ENCODE measurements at regions not wholly inside any gene's neighbourhood (a gene's known extent, or its start where the extent isn't known, plus 50 kb on each side); places are given as distances from the start of the nearest gene placed in this dataset.

DNA sequence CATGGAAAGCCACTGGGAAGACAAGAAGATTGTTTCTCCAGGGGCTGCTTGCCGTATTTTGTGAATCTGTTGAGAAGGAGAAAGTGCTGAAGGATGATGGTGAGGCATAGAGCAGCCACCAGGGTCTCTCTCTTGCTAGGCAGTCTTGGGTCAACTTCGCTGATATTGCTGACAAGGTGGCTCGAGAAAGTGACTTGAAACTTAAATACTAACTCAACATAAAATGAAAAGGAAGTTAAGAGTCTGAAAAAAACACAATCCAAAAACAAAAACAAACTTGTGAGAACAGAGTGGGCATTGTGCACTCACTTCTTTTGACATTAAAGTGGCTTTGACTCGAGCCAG, 90.1 kb downstream of the CHST2 start:
- H3K4me3 ChIP-seq, result no peak overlapping the region
- DNase-seq, result no peak
- 61 to 69% (median 68%) methylated on average over 4 of the region's 4 CpGs for WGBS, 4 donors
- H3K9me3 ChIP-seq, result peaks cover 0 to 2% (median 0%) of the 10 kb centered on the region in 12 donors
- peaks cover 0 to 3% (median 0%) of the 10 kb centered on the region in 9 donors for H3K27me3 ChIP-seq
- H3K36me3 ChIP-seq, result no peaks in the 10 kb centered on the region
- H3K4me1 ChIP-seq, result peaks cover 0 to 6% (median 0%) of the 10 kb centered on the region in 12 donors
- intact Hi-C loops (cut with DNase I), result no loop called here
- no peak for ATAC-seq
- TF ChIP-seq, protein P1, sequence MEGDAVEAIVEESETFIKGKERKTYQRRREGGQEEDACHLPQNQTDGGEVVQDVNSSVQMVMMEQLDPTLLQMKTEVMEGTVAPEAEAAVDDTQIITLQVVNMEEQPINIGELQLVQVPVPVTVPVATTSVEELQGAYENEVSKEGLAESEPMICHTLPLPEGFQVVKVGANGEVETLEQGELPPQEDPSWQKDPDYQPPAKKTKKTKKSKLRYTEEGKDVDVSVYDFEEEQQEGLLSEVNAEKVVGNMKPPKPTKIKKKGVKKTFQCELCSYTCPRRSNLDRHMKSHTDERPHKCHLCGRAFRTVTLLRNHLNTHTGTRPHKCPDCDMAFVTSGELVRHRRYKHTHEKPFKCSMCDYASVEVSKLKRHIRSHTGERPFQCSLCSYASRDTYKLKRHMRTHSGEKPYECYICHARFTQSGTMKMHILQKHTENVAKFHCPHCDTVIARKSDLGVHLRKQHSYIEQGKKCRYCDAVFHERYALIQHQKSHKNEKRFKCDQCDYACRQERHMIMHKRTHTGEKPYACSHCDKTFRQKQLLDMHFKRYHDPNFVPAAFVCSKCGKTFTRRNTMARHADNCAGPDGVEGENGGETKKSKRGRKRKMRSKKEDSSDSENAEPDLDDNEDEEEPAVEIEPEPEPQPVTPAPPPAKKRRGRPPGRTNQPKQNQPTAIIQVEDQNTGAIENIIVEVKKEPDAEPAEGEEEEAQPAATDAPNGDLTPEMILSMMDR (IDR thresholded peaks at IDR 0.05), result no peak
- TF ChIP-seq POLR2A (IDR thresholded peaks at IDR 0.05), result no peak
- no peak overlapping the region for H3K27ac ChIP-seq

DNA sequence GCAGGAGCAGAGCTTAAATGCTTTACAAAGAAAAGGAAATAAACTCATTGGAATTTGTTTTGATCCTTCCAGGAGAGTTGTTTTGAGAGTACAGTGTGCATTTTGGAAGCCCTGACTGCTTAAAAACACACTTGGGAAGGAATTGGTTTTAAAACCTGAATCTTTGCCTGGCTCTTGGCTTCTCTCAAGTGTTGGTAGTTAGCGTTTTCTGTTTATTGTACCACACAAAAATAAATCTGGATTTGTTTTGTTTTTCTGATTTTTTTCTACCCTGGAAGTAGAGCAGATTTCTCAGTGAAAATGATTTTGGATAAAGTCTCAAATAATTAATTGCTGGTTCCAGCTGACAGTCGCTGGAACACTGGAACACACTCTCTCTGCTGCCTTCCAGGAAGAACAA, 90.6 kb downstream of the CHST2 start:
- TF ChIP-seq, protein P1 (IDR thresholded peaks at IDR 0.05), result no peak
- no peak for TF ChIP-seq POLR2A (IDR thresholded peaks at IDR 0.05)
- H3K4me1 ChIP-seq, result peaks cover 0 to 6% (median 0%) of the 10 kb centered on the region in 12 donors
- peaks cover 0 to 2% (median 0%) of the 10 kb centered on the region in 12 donors for H3K9me3 ChIP-seq
- DNase-seq, result no peak
- ATAC-seq, result no peak
- no peaks in the 10 kb centered on the region for H3K36me3 ChIP-seq
- intact Hi-C loops (cut with DNase I), result no loop called here
- WGBS, 4 donors, result 58 to 66% (median 63%) methylated on average over 2 of the region's 2 CpGs
- H3K27ac ChIP-seq, result no peak overlapping the region
- no peak overlapping the region for H3K4me3 ChIP-seq
- peaks cover 0 to 3% (median 0%) of the 10 kb centered on the region in 9 donors for H3K27me3 ChIP-seq

DNA sequence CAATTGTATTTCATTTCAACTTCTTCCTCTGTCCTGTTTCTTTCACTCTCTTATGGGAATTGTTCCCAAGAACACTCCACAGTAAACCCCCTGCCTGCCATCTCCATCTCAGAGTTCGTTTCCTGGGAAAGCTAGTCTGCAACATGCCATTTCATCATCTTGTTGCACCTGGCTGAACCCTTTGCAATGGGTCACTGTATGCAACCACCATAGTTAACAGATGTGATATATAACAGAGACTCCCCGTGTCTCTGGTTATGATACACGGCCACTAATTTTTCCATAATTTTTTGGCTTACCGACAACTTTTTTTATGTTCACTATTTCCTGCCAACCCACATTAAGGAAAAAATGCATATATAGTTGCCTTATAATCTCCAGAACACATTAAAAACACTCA, 95.5 kb downstream of the CHST2 start:
- H3K4me3 ChIP-seq, result no peak overlapping the region
- H3K36me3 ChIP-seq, result no peaks in the 10 kb centered on the region
- no peaks in the 10 kb centered on the region for H3K9me3 ChIP-seq
- H3K27ac ChIP-seq, result no peak overlapping the region
- WGBS, 4 donors, result 78 to 89% (median 88%) methylated on average over 4 of the region's 4 CpGs
- H3K27me3 ChIP-seq, result peaks cover 0 to 3% (median 0%) of the 10 kb centered on the region in 9 donors
- peaks cover 0 to 12% (median 0%) of the 10 kb centered on the region in 12 donors for H3K4me1 ChIP-seq
- ATAC-seq (no peak), DNase-seq (no peak)
- TF ChIP-seq, protein P1 (IDR thresholded peaks at IDR 0.05), result no peak
- TF ChIP-seq POLR2A (IDR thresholded peaks at IDR 0.05), result no peak
- intact Hi-C loops (cut with DNase I), result no loop called here
